HTR-8/SVneo (cell line): ENCODE measurements at regions not wholly inside any gene's neighbourhood (a gene's known extent, or its start where the extent isn't known, plus 50 kb on each side); places are given as distances from the start of the nearest gene placed in this dataset.
A peak's percentile ranks its signal among the peaks of the same experiment; 100 is the strongest.

Source experiments
- DNase-seq: peaks from one replicate; pipeline ENCODE4 v3.0.0; 2011; ENCODE audit warnings: low spot score, mixed read lengths; ENCODE audit not compliant: insufficient read length
- FAIRE-seq: peaks from 2 replicates; lab custom pipeline; 2011; peaks lifted over from hg19 to GRCh38; lab: Jason Lieb, UNC

DNA sequence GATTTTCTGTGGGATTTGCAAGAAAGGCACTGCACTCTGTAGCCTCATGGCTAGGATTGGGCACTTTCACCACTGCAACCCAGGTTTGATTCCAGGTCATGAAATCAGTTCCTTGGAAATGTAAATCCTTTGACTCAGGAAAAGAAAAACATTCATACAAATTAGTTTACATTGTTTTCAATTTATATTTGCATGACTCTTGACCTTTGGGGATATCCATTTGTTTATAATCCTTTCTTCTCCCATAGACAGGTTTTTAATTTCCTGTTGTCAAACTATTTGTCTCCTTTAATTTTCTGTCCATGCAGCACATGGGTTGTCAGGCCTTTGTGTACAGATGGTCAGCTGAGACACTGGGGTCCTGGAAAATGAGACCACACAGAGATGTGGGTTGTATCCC is 801.5 kb downstream of the NR2F1-AS1 start:
- FAIRE-seq (no peak), DNase-seq (no peak)

DNA sequence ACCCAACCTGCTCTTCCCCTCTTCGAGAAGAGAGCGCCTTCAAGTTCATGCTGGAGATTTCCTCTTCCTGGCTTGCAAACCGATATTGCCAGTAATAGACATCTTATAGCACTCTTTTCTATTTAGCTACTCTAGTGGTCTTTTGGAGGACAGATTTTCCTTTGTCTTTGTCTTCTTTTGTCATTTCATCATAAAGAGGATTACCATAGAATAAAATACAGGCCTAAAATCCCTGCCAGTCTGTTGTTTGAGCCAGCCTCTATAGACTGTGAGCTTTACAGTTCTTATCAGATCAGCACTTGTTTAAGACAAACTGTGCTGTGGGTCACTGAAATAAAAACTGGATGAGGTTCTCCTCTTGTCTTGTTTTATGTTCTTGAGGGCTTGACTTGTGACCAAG is 802.8 kb downstream of the NR2F1-AS1 start:
- FAIRE-seq (no peak), DNase-seq (no peak)

DNA sequence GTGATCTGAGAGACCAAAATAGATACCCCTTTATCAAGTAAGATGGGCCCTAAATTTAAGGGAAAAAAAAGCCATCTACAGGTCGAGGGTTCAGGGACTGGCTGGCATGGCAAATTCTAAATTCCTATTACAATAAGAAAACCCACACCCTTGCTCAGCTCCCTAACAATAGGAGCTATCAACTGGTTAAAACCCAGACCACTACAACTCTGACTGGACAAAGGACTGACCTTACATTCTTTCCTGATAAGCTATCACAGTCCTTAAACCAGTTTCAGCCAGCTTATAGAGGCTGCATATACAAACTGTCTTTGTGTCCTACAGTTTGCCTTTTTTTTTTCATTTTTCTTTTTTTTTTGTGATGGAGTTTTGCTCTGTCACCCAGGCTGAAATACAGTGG is 803.6 kb downstream of the NR2F1-AS1 start:
- DNase-seq = no peak
- no peak for FAIRE-seq

DNA sequence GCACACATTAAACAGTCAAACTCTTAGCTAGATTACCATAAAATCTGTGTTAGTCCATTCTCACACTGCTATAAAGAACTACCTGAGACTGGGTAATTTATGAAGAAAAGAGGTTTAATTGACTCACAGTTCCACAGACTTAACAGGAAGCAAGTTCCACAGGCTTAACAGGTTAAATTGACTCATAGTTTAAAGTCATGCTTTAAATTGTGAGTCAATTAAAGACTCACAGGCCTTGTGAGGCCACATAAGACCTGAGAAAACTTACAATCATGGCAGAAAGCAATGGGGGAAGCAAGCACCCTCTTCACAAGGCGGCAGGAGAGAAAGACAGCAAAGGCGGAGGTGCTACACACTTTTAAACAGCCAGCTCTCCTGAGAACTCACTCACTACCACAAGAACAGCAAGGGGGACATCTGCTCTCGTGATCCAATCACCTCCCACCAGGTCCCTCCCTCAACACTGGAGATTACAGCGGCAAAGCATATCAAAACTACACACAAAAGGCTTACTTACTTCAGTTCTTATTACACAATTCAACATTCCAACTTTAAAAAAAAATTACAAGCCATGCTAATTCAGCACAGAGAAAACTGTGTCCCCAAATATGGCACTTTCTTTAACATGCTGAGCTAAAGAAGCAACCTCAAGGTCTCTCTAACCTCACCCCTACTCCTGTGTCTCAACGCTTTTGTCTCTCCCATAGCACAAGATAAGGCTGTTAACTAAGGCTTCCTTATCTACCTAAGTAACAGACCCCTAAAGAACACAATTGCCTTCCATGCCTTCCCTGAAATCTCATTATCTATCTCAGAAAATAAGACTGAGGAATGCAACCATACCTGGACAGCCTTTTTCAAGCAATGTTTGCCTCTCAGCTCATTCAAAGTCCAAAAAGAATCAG is 805.1 kb downstream of the NR2F1-AS1 start:
- DNase-seq = no peak
- FAIRE-seq = no peak

DNA sequence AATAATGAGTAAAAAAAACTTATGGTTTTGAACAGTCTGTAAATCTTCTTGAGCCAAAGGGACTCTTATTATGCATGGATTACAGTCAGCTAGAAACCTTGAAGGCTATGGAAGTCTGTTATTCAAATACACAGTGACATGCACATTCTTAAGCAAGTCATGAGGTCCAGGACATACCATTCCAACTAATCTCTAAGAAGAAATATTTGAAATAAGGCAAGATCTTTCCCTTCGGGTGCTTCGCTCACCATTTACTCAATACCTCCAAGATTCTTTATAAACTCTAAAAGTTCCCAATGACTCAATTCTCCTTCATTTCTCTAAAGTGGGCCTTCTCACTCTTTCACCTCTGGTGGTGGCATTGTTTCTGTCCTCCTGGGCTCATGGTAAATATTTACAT is 811.0 kb downstream of the NR2F1-AS1 start:
- DNase-seq = no peak
- FAIRE-seq = no peak

DNA sequence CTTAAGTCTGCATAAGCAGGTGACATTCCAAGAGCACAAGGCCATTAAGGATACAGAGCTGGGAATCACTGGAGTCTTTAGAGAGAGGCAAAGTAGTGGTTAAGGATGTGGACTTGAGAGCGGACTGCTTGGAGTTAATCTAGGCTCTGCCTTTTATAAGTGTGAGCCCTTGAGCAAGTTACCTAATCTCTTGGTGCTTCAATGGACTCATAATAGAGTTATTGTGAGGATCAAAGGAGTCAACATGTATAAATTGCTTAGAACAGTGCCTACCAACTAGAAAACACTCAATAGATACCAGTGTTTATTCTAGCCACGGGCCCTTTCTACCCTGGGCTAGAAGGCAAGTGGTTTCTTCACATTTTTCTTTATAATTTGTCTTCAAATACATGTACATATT is 819.4 kb downstream of the NR2F1-AS1 start:
- DNase-seq (no peak), FAIRE-seq (no peak)

DNA sequence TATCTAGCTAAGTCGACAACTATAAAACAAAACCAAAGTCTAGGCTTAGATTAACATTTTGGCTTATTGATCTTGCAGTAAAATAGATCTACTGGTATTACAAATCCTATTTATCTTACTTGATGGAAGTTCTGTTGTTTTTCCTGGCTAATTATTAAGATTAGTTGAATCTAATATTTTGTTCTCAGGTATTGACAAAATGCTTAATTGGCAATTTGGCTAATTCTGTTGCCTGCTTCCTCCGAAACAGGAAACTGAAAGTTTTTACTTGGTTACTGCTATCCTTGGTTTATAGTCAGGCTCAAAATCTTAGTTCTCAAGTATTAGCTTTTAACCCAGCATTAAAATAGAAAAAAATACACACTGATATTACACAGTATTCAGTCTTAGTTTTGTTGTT is 820.5 kb downstream of the NR2F1-AS1 start:
- FAIRE-seq (no peak), DNase-seq (no peak)

DNA sequence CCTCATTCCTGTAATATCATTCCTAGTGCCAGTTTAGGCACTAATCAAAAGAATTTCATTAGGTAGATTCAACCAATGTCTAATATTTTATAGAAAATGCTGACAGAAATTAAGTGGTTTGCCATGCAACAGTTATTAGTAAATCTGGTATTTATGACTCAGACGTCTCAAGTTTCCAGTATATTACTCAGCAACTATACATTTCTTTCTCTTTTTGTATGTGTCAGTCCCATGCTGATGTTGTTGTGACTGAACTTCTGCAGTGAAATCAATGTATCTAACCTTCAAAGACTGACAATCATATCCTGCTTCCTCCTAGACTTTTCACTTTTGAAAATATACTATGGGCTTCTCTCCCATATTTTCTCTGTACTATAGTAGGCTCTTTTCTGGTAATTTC is 822.5 kb downstream of the NR2F1-AS1 start:
- DNase-seq (peak; percentile 29), FAIRE-seq (no peak)

DNA sequence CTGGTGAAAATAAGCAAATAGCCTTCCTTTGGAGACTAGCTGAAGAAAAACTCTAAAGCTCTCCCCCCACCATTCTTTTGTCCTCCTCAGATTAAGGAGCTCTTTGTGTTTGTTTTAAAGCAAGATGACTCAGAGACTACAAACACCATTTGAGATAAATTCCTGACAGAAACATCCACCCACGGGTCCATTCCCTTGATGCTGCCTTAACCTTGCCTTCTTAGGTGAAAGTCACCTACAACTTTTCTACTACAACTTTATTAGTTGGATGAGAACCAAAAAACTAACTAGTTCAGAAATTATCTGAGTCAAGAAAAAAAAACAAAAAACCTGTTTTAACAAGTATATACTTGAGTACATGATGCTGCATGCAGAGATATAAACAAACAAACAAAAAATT is 831.1 kb downstream of the NR2F1-AS1 start:
- FAIRE-seq = no peak
- no peak for DNase-seq

DNA sequence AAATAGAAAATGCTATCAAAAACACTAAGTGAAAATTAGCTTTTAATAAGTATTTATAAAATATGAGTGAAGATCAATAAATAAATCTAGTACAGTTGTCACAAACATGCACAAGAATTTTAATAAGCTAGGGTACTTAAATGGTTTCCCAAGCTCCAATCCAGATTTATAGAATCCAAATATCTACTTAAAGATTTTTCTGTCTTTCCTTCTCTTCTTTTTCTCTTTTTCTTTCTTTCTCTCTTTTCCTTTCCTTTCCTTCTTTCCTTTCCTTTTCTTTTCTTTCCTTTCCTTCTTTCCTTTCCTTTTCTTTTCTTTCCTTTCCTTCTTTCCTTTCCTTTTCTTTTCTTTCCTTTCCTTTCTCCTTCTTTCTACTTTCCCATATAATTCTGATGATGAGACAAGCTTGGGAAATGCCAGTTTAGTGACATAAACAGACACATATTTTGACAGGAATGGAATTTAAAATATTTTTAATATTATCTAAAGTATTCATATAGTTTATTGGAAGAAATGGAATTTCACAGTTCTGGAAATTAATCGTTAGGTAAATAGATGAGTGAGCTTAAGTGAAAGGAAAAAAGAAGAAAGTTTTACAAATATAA is 832.8 kb downstream of the NR2F1-AS1 start:
- FAIRE-seq (no peak), DNase-seq (no peak)

DNA sequence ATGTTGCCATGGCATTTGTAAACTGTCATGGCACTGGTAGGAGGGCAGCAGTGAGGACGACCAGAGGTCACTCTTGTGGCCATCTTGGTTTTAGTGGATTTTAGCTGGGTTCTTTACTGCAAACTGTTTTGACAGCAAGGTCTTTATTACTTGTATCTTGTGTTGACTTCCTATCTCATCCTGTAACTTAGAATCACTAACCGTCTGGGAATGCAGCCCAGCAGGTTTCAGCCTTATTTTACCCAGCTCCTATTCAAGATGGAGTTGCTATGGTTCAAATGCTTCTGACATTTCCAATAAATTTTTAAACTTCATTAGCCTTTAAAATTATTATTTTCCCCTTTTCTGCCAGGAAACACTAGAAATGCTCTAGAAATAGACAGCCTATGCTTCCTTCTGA is 839.1 kb downstream of the NR2F1-AS1 start:
- DNase-seq = no peak

DNA sequence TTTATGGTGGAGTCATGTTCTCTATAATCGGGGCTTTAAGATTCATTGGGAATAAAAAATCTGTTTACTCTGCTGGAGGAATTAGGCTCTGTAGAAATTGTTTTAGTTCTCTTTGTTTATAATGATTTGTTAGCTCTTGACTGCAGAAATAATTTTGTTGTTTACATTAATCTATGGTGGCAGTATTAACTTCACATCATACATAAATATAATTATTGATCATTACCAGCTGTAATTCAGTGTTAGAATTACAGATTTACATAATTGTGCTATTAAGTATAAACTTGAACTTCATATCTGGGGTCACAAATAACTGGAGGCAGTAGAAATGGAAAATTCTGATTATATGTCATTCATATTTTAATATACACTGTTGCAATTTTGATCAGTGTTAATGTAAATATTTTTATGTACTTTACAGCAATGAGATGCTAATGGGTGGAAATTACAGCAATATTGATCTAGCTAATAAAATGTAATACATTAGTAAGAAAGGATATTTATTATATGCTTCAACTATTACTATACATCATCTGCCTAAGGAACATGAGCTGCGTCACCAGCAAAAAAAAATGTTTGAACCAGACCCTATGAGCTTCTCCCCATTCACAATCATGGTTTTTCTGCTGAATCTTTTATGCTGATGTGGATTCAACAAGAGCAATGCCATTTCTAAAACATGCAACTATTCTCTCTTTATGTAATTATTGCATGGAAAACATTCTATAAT is 846.6 kb downstream of the NR2F1-AS1 start:
- DNase-seq (no peak), FAIRE-seq (no peak)

More for the DNA sequence above, 839.1 kb downstream of the NR2F1-AS1 start:
- FAIRE-seq = no peak

DNA sequence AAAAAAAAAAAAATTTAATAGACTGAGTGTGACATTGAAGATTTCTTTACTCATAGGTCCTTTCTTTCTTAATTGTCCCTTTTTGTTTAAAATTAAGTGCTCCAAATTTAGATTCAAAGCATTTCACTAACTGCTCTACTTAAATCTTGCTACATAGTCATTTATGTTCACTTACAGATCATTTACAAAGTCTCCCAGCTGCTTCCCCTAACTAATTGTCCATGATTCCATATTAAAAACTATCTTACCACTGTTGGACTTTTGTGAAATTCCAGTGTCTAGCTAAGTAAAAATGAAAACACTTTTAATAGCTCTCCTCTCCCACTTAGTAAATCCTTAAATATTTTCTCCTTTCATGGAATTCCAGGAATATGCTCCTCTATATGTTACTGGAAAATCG is 850.5 kb downstream of the NR2F1-AS1 start:
- DNase-seq (no peak), FAIRE-seq (no peak)

DNA sequence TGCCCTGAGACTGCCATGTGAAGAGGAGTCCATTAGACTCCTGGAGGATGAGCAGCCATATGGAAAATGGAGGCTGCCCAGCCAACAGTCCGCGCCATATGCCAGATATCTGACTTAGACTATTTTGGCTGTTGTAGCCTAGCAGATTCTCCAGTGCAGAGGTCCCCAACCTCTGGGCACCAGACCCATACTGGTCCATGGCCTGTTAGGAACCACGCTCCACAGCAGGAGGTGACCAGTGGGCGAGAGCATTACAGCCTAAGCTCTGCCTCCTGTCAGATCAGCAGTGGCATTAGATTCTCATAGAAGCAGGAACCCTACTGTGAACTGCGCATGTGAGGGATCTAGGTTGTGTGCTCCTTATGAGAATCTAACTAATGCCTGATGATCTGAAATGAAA is 851.9 kb downstream of the NR2F1-AS1 start:
- FAIRE-seq (no peak), DNase-seq (no peak)

DNA sequence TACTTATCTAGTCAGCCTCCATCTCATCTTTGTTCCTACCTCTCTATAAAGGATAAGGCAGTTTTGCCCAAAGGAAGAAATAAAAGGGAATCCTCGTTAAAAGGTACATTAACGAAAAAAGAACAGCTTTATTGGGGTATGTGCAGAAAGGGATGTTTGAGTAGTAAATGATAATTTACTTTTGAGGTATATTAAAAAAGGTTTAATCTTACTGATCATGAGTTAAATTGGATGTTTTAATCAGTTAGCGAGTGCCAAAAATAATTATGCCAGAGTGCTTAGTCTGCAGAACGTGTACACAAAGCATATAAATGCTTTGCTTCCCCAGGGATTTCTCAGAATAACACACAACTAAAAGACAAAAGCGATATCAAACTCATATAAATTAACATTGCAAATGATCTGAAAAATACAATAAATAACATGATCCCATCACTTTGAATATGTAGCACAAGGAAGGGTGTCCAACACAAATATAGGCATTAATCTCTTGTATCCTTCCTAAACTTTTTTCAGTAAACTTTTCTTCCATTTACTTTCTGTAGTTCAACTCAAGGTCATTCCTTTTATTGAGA is 865.0 kb downstream of the NR2F1-AS1 start:
- DNase-seq (no peak), FAIRE-seq (no peak)

DNA sequence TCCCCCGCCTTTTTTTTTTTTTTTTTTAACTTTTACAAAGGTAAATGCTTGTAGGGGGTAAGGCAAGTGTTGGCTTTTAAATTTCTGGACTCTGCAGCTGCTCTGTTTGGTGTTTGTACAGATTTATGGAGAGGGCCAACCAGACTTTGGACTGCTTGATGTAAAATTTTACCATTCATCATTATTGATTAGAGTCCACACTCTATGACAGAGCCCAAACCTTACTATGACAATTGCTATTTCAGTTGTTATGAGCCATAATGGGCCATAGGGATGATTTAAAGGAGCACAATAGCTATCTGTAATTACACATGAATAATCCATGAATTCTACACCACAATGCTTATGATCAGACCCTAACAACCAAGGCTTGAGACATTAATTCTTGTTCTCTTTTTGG is 867.2 kb downstream of the NR2F1-AS1 start:
- no peak for FAIRE-seq
- no peak for DNase-seq

DNA sequence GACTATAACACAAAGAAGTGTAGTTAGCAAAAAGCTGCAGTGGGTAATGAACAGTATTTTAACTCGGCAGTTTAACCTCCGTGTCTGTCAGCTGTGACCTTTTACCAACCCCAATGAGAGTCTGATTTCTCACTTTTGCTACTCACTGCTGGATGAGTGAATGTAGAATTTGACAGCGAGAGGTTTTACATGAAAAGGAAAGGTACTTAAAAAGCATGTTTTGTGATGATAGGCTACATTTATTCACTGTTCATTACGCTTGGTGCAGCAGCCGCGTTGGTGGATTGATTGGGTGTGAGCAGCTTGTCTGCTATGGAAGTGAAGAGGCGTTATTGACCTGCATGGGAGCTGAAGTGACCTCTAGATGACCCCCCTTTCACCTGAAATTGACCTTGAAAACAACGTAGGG is 867.7 kb downstream of the NR2F1-AS1 start:
- FAIRE-seq = no peak
- DNase-seq = no peak

DNA sequence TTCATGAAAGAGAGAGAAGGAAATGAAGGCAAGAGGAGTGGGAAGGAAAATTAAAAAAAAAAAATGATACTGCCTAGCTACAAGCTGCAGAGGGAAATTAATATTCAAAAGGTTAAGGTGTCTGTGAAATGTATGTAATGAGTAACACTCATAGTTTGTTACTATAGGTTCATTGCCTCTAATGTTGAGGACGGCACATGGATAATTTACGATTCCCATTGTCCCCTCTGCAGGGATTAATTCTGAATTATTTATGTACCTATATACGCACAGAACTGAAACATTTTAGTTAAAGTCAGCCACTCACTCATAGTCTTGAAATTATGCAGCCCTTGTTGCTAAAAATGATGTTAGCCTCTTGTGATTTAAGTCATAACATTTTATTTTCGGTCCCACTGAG is 869.1 kb downstream of the NR2F1-AS1 start:
- DNase-seq (no peak), FAIRE-seq (no peak)

DNA sequence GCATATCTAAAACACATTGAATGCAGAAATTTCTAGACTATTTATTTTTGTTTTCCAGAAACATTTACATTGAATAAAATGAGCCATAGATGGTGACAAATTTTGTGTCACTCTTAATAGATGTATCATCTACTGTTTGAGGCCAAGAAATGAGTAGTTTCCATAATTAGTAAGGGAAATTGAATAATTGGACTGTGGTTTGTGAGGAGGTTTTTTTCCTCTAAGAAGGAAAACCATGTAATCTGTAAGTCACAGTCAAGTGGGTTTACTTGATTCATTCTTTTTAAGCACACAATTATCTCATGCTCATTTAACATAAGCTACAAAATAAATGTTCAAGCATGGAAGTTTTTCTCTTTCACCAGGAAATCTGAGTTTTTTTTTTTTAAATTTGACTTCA is 876.4 kb downstream of the NR2F1-AS1 start:
- DNase-seq = no peak
- no peak for FAIRE-seq

DNA sequence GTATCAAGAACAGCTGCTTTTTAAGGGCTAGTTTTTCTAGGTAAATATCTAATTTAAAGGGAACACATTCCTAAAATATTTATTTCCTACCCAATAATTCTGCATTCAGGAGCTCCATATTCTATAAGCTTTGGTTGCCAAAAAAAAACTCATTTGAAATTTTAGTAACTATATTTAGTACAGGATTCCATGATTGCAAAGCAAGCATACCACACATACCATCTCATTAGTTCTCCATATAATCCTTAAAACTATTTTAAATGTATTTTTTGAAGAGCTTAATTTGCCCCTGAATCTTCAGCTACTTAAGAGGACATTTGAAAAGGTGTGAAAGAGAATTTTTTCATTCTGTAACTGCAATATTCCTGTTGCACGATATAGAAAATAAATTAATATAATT is 877.0 kb downstream of the NR2F1-AS1 start:
- FAIRE-seq (no peak), DNase-seq (no peak)
